Choroid plexus epithelial cell (primary cell): ENCODE measurements at regions not wholly inside any gene's neighbourhood (a gene's known extent, or its start where the extent isn't known, plus 50 kb on each side); places are given as distances from the start of the nearest gene placed in this dataset.
"Not testable (repeated sequence)": the region's sequence is repeated elsewhere in the genome, so short reads cannot be mapped to it uniquely, and the experiment has no call there.

Experiments used
- DNase-seq: peaks from one replicate; pipeline ENCODE4 v3.0.0-alpha.2; 2010; ENCODE audit warnings: low read depth
- H3K4me3 ChIP-seq: 2 replicates; pipeline ENCODE4 v1.5.1; 2011; ENCODE audit warnings: low read depth, mild to moderate bottlenecking, control low read depth, low read length, moderate library complexity
- TF ChIP-seq, protein P1 (sequence below): conservative IDR thresholded peaks from 2 replicates; pipeline ENCODE4 v1.5.1; 2011; ENCODE audit warnings: low read depth, mild to moderate bottlenecking, control low read depth, inconsistent platforms, low read length, moderate library complexity

DNA sequence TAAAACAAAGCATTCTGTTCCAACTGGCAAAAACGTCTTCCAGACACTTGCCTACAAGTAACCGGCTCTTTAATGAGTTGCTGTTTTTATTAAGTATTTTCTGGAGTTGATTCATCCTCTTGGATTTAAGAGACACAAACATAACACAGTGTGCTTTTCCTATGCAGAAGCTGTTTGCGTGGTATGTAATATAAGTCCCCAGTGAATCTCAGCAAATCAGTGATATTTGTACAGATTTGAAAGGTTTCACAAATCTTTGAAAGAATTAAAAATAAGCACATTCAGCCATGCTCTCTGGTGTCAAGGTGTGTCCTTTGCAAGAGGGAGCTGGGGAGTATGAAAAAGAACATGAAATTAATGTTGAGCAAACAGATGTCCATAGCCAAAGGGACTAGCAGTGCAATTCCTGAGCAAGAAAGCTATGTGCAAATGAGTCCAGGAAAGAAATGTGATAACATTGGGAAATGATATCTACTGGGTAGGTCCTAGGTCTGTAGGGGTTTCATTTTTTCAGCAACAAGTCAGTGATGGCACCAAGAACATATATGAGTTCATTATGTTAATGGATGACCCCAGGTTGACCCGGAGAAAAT lies 170.1 kb upstream of the PHACTR1 start:
- TF ChIP-seq, protein P1, sequence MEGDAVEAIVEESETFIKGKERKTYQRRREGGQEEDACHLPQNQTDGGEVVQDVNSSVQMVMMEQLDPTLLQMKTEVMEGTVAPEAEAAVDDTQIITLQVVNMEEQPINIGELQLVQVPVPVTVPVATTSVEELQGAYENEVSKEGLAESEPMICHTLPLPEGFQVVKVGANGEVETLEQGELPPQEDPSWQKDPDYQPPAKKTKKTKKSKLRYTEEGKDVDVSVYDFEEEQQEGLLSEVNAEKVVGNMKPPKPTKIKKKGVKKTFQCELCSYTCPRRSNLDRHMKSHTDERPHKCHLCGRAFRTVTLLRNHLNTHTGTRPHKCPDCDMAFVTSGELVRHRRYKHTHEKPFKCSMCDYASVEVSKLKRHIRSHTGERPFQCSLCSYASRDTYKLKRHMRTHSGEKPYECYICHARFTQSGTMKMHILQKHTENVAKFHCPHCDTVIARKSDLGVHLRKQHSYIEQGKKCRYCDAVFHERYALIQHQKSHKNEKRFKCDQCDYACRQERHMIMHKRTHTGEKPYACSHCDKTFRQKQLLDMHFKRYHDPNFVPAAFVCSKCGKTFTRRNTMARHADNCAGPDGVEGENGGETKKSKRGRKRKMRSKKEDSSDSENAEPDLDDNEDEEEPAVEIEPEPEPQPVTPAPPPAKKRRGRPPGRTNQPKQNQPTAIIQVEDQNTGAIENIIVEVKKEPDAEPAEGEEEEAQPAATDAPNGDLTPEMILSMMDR: no peak
- no peak overlapping the region for H3K4me3 ChIP-seq
- DNase-seq: peak; percentile 6

DNA sequence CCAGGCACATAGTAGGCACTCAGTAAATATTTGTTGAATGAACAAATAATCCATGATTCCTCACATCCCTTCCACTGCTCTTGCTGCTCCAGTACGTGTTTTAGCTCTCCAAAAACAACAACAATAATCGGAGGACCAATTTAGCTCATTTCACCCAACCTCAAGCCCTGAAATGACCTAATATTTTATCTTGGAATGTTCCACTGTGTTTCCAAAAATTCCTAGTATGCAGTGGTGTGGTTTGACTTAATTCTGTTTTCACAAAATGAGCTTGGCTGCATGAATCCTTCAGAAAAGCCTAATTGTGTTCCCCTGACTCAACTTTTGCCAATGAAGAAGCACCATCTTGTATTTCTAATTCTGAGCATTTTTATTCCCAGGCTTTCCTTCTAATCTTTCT lies 168.0 kb upstream of the PHACTR1 start:
- DNase-seq: peak; percentile 77
- no peak overlapping the region for H3K4me3 ChIP-seq
- TF ChIP-seq, protein P1: no peak

DNA sequence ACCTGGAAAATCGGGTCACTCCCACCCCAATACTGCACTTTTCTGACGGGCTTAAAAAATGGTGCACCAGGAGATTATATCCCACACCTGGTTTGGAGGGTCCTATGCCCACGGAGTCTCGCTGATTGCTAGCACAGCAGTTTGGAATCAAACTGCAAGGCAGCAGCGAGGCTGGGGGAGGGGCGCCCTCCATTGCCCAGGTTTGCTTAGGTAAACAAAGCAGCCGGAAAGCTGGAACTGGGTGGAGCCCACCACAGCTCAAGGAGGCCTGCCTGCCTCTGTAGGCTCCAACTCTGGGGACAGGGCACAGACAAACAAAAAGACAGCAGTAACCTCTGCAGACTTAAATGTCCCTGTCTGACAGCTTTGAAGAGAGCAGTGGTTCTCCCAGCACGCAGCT lies 167.1 kb upstream of the PHACTR1 start:
- DNase-seq, H3K4me3 ChIP-seq: not testable (repeated sequence)

DNA sequence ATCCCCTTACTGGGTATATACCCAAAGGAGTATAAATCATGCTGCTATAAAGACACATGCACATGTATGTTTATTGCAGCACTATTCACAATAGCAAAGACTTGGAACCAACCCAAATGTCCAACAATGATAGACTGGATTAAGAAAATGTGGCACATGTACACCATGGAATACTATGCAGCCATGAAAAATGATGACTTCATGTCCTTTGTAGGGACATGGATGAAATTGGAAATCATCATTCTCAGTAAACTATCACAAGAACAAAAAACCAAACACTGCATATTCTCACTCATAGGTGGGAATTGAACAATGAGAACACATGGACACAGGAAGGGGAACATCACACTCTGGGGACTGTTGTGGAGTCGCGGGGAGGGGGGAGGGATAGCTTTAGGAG lies 161.7 kb upstream of the PHACTR1 start:
- DNase-seq, H3K4me3 ChIP-seq: not testable (repeated sequence)

DNA sequence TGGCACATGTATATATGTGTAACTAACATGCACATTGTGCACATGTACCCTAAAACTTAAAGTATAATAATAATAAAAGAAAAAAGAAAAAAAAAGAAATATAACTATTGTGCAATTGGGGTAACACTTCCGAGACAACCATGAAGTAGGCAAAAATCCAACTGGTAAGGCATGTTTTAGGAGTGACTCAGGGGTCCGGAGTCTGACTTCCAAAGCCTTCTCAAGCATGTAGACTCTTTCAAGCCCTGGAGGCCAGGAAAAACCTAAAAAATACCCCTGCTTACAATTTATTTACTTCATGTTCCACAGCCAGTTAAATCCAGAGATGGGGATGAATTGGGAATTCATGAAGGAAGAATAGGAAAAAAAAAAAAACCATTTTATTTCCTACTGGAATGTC lies 161.3 kb upstream of the PHACTR1 start:
- peak; percentile 77 for DNase-seq
- TF ChIP-seq, protein P1: no peak
- no peak overlapping the region for H3K4me3 ChIP-seq

DNA sequence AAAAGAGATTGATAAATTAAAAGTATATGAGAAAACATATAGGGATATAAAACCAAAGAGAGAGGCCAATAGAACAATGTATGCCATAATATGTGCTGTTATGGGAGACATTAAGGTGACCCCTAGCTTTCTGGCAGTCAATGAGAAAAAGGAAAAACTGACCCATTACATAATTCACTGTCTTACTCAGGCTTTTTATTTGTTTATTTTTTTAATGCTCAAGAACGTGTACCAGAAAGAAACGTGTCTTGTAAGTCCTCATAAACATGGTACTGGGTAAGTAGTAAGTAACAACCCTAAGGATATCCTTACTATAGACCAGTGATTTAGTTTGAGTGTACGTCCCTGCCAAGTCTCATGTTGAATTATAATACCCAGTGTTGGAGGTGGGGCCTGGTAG lies 160.8 kb upstream of the PHACTR1 start:
- H3K4me3 ChIP-seq: no peak overlapping the region
- DNase-seq: no peak
- TF ChIP-seq, protein P1: no peak

DNA sequence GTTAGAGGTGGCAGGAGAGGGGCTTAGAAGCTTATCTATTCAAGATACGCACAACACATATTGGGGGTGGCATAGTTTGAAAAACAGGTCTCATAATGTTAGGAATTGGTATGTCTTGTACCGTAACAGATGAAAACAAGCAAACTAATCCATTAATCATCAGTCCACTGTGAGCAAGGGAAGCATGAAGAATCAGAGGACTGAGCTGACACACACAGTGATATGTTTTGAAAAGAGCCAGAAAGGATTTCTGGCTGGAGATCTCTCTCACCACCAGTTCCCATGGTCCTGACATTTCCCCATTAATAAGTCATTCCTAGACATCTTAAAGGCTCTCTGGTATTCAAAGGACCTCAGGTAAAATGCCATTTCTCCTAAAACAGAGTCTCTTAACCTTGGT lies 158.8 kb upstream of the PHACTR1 start:
- H3K4me3 ChIP-seq: no peak overlapping the region
- TF ChIP-seq, protein P1: no peak
- no peak for DNase-seq

DNA sequence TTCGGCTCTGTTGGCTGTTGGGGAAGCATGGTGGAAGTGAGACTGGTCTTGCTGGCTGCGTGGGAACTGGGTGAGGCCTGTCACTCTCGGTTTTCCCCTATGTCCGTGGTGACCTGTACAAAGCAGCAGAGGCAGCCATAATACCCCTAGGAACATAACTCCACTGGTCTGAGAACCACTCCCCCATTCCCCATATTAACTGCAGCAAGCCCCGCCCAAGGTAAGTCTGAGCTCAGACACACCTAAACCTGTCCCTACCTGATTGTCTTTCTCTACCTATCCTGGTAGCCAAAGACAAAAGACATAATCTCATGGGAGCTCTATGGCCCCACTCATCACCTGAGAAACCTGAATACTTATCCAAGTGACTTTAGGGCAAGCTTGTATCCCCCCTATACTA lies 156.3 kb upstream of the PHACTR1 start:
- no peak overlapping the region for H3K4me3 ChIP-seq
- TF ChIP-seq, protein P1: no peak
- DNase-seq: no peak
